ENCODE measurements at regions not wholly inside any gene's neighbourhood (a gene's known extent, or its start where the extent isn't known, plus 50 kb on each side); places are given as distances from the start of the nearest gene placed in this dataset.

DNA sequence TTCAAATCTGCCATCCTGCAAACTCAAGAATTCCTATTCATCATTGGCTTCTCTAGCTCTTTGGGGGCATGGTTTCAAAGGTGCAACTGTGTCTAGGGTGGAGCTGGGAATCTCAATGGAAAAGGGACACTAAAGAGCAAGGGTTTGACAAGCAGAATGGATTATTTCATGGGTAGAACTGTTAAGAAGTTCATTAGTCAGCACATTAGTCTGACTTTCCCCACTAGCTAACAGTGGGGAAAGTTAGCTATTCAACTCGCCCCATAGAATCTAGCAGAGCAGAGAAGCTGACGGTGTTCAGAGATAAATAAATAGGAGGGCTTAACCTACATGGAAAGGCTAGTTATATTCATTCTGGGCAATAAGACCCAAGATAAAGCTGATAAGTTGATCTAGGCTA, 153.9 kb downstream of the EMP1 start:
- TF ChIP-seq, protein P1, sequence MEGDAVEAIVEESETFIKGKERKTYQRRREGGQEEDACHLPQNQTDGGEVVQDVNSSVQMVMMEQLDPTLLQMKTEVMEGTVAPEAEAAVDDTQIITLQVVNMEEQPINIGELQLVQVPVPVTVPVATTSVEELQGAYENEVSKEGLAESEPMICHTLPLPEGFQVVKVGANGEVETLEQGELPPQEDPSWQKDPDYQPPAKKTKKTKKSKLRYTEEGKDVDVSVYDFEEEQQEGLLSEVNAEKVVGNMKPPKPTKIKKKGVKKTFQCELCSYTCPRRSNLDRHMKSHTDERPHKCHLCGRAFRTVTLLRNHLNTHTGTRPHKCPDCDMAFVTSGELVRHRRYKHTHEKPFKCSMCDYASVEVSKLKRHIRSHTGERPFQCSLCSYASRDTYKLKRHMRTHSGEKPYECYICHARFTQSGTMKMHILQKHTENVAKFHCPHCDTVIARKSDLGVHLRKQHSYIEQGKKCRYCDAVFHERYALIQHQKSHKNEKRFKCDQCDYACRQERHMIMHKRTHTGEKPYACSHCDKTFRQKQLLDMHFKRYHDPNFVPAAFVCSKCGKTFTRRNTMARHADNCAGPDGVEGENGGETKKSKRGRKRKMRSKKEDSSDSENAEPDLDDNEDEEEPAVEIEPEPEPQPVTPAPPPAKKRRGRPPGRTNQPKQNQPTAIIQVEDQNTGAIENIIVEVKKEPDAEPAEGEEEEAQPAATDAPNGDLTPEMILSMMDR (IDR thresholded peaks at IDR 0.05): no peak

DNA sequence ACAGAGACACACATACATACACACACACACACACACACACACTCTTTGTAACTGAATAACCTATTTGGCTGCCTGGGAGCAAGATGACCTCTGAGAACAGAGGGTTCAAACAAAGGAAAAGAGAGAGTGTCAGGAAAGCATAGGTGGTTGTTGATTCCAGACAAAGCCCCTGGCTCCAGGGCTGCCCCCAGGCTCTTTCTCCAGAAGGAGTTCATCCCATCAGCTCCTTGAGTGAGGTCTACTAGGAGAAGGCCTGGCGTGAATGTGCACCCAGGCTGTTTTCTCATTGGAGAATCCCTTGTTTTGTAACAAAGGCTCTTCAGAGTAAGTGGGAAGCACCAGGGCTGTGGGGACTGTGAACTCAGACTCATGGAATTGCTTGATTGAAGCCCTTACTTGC, 151.9 kb downstream of the EMP1 start:
- TF ChIP-seq, protein P1 (IDR thresholded peaks at IDR 0.05): no peak

DNA sequence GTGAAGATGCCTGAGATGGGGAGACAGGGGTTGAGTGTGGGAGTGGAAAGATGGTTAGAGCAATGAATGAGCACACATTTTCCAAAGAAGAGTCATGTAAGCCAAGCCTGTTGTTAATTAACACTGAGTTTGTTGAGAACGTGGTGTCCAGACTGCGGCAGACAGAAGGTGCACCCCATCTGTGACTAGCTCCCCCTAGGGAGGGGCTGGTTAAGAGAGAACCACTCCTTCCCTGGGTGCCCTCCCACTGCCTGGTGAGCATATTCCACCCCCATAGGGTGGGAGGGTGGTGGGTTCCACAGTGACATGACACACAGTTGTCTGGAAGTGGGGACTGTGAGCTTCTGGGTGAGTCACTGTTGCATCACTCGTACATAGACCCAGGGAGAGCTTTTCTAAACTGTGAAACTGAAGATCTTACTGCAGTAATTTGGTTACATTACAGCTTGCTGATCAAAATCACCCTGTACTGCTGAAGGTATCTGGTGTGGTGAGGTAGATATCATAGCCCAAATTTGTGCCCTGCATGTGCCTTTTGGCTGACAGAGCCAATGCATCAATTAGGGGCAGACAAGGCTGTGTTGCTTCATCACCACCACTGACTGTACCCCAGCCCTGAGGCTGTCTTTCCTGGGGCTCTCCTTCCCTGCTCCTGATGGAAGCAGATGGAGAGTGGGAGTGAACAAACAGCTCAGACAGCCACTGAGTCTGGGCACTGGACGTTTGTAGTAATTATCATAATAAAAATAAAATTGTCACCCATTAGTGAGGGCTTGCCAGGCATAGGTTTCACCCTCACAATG, 150.9 kb downstream of the EMP1 start:
- TF ChIP-seq, protein P1 (IDR thresholded peaks at IDR 0.05): no peak

DNA sequence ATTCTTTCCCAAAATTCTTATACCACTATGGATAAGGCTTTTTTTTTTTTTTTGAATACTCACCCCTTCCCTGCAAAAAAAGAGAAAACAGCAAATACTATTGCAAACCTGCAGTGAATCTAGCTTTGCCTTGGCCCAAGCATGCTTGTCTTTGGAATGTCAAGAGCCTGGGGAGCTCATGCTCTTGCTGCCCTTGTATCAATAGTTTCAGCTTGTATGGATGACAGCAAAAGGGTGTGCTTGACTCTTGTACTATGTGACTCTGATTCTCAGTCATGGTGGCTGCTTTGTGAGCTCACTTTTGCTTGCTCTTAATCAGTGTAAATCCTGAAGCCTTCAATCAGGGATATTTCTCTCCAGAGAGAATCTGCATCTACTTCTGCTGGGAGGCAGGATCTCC, 149.2 kb downstream of the EMP1 start:
- TF ChIP-seq, protein P1 (IDR thresholded peaks at IDR 0.05): no peak

DNA sequence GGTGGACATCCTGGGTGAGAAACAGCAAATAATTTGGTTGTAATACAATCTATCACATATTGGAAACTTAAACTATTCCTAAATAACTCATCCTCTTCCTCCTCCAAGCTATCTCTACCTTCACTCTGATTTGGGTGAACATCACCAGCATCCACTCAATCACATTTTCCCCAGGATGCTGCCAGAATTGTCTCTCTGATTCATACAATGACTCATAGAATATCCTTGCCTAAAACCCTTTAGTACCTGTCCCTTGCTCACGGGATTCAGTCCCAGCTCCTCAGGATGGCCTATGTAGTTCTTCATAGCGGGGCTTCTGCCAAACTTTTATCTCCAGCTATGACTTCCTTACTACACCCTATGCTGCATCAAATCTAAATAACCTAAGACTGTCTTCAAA, 146.8 kb downstream of the EMP1 start:
- TF ChIP-seq, protein P1 (IDR thresholded peaks at IDR 0.05): no peak

DNA sequence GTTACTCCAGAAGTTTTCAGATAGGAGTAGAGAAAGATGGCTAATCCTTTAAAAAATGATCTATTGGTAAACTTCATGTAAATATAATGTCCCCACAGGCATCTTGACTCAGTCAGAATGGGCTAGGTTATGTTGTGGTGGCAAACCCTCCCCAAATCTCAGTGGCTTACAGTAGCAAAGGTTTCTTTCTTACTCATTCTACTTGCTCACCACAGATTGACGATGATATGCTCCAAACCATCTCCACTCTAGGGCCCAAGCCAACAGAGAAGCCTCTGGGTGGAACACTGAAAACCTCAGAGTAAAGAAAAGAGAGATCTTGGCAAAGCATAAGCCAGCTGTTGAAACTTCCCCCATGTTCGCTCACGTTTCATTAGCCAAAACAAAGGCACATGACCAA, 146.4 kb downstream of the EMP1 start:
- TF ChIP-seq, protein P1 (IDR thresholded peaks at IDR 0.05): no peak

DNA sequence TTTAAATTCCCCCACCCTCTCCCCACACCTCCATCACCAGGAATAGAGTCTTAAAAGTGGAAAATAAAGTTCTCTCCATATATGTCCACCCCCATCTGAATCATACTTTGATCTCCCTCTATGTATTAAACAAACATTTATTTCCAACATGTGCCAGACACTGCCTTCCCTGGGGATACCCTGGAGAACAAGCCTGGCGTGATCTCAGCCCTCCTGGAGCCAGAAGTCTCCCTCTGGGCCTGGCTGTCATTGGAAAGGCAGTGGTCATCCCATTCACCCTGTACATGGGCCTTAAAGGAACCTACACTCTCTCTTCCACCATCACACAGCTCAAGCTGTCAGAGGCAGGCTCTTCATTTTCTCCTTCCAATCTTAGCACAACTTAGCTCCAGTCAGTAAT, 143.6 kb downstream of the EMP1 start:
- TF ChIP-seq, protein P1 (IDR thresholded peaks at IDR 0.05): no peak

DNA sequence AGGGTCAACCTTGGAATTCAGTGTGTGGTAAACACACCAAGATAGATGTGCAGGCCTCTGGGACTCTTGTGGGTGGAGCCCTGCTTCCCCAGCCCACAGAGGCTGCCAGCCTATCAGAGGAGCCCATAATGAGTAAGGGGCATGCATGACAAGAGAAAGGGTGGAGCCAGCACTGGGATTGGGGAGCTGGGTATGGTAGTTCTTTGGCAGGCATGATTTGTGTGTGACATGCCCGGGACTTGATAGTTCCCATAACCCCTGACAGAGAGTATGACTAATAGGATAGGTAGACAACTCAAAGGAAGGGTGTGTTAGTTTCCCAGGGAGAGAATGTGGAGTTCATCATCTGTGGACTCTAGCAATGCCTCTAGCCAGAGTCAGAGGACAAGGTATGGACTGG, 143.0 kb downstream of the EMP1 start:
- TF ChIP-seq, protein P1 (IDR thresholded peaks at IDR 0.05): no peak
